ENCODE measurements at regions not wholly inside any gene's neighbourhood (a gene's known extent, or its start where the extent isn't known, plus 50 kb on each side); places are given as distances from the start of the nearest gene placed in this dataset.

GRCh38 chr13:88103824-88104223 lies 432.7 kb downstream of the SLITRK5 start:
- no peak for DNase-seq

DNA sequence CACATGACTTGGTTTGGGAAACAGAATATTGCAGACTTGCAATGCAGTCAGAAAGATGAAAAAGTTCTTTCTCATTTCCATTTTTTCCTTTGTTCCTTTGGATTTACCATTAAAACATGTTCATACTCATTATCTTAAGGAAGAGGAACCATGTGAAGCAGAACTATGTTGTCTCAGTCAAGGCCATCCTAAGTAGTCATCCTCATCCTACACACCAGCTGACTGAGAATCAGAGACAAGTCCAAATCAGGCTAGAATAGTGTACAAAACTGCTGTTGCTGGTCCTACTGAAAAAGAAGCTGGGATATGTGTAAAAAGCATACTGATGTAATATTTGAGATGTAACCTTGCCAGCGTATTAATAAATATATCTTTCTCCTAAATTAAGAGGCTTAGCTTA lies 433.4 kb downstream of the SLITRK5 start:
- DNase-seq, result no peak

GRCh38 chr13:88107570-88107969 lies 436.4 kb downstream of the SLITRK5 start:
- no peak for DNase-seq

DNA sequence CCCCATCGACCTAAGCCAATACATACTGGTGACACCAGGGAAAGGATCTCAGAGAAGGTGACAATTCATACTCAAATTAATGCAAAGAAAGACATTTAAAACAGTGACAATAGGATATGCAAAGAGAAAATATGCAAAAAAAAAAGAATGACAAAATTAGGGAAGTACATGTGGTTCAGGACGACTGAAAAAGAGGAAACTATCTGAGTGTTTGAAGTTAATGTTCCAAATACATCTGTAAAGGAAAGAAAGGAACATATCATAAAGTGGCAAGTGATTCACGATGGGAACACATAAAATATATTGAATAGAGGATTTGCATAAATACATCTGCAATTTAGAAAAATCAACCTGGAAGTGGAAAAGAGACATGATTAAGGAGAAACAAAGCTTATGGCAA lies 441.4 kb downstream of the SLITRK5 start:
- DNase-seq, result no peak

- DNase-seq, result no peak
Measured at GRCh38 chr13:88115976-88116375, 444.8 kb downstream of the SLITRK5 start.

DNA sequence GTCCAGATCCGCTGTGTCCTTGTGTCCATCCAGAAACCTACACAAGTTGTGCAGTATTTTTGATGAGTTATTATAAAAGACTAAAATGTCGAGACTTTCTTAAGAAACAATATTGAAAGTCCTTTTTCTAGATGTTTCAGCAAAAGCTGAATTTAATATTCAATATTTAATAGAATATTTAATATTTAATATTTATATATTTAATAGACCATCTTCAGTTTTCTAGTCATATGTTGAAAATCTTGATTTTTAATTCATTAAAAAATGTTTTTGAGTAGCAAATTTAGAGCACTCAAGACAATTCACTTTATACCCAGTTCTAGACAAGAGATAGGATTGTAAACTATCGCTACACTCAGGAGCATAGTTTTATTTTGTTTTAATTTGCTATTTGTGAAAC lies 447.8 kb downstream of the SLITRK5 start:
- DNase-seq, result no peak

- DNase-seq, result no peak
Measured at GRCh38 chr13:88124142-88124541, 453.0 kb downstream of the SLITRK5 start.

GRCh38 chr13:88125055-88125454 lies 453.9 kb downstream of the SLITRK5 start:
- DNase-seq, result no peak

GRCh38 chr13:88136098-88136790 lies 465.1 kb downstream of the SLITRK5 start:
- DNase-seq, result no peak

DNA sequence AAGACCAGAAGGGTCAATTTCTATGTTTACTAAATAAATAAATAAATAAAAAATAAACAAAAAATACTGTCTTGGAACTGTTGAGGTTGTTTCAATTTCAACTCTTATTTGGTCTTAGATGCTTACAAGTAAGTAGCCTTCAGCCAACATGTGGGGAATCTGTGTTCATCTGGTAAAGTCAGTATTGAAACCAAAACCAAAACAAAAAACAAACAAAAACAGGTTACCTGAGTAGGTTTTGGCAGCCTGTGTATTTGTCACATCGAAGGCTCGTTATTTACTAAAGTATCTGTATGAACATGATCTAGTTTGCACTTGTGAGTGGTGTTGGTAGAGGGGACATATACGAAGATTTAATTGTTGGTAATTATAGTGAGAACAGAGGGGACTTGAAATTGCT lies 471.5 kb downstream of the SLITRK5 start:
- no peak for DNase-seq

GRCh38 chr13:88144580-88144979 lies 473.4 kb downstream of the SLITRK5 start:
- DNase-seq, result no peak

GRCh38 chr13:88153353-88153752 lies 482.2 kb downstream of the SLITRK5 start:
- no peak for DNase-seq

DNA sequence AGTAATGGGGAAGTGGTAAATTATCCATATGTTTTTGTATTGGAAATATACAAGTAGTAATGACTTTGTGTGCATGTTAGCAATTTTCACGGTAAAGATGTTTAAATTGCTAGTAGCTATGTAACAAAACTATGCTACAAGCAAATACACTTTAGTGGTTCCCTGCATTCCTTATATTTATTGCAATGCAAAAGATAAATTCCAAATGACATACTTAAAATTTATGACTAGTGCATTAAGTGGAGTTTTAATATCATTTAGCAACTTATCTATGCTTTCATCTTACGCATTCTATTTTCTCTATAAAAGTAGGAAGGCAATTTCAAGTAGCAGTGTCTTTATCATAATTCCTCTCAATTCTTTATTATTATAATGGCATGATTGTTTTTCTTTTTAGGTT lies 482.8 kb downstream of the SLITRK5 start:
- no peak for DNase-seq

DNA sequence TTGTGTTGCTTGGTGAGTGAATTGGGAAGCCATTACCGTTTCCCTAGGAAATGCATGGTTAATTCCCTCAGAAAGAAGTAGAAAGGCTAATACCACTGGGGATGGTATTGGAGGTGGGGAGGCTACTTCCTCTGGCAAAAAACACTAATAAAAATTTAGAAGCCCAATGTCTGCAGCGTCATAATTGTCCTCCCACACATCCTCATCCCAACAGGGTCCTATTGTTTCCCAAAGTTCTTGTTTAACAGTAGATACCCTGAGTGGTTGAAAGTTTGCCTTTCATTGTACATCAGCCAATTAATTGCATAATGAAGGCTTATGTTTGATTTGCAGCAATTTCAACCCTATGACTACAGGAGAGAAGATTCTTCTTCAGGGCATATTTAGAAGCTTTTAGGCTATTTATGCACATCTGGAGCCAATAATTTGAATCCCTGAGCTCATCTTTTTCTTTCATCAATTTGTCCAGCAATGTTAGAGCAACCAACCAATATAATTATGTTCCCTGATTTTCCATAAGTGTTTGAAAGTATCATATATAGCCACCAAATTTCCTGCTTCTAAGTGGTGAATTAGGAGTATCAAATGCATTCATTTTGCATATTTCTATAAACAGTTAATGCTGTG lies 491.0 kb downstream of the SLITRK5 start:
- DNase-seq, result no peak

- no peak for DNase-seq
Measured at GRCh38 chr13:88176231-88176630, 505.1 kb downstream of the SLITRK5 start.

DNA sequence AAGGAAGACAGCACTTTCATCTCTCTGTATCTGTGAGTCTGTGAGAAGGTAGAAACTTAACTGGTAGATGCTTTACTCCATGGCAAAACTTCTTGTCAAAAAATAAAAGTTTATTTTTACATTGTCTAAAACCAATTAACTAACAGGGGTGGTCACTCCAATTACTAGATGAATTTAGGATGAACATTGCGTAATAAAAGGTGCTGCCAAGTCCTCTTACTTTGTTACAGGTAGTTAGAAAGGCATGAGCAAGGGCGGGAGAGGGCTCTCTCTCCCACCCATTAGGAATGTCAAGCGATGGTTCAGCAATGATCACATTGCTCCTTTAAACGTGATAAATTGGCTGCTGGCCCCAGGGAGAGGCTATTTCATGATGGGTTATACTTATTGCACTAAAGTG lies 512.3 kb downstream of the SLITRK5 start:
- no peak for DNase-seq

- DNase-seq, result no peak
Measured at GRCh38 chr13:88188986-88189385, 517.8 kb downstream of the SLITRK5 start.

DNA sequence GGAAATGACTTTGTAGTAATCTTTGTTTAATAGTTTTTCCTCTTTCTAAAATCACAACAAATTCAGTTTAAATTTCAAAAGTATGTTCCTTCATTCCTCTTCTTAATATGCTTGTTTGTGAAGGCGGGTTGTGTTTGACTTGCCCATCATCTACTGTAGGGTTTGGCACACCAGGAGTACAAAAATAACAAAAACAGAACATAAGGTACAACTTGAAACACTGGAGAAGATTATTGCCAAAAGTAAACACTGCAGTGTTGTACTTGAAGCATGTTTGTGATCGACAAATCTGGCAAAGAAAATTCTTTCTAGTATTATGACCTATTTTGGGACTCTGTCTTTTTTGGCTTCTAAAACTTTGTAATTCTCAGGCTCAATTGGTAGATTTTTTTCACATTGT lies 518.6 kb downstream of the SLITRK5 start:
- DNase-seq, result no peak

- no peak for DNase-seq
Measured at GRCh38 chr13:88196106-88196505, 524.9 kb downstream of the SLITRK5 start.

- no peak for DNase-seq
Measured at GRCh38 chr13:88217372-88217771, 546.2 kb downstream of the SLITRK5 start.

- no peak for DNase-seq
Measured at GRCh38 chr13:88217883-88218282, 546.7 kb downstream of the SLITRK5 start.

DNA sequence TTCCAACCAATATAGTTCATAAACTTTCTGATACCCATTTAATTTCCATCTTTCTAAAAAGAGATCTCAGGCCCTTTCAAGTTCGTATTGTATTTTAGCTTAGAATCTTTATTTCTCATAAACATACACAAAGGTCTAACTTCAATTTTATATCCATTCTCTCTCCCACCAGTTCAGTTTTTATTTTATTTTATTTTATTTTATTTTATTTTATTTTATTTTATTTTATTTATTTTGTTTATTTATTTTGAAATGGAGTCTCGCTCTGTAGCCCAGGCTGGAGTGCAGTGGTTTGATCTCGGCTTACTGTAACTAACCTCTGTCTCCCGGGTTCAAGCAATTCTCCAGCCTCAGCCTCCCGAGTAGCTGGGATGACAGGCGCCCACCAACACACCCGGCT lies 552.8 kb downstream of the SLITRK5 start:
- DNase-seq, result no peak

GRCh38 chr13:88235441-88235840 lies 564.3 kb downstream of the SLITRK5 start:
- no peak for DNase-seq

GRCh38 chr13:88246239-88246638 lies 575.1 kb downstream of the SLITRK5 start:
- DNase-seq, result no peak

DNA sequence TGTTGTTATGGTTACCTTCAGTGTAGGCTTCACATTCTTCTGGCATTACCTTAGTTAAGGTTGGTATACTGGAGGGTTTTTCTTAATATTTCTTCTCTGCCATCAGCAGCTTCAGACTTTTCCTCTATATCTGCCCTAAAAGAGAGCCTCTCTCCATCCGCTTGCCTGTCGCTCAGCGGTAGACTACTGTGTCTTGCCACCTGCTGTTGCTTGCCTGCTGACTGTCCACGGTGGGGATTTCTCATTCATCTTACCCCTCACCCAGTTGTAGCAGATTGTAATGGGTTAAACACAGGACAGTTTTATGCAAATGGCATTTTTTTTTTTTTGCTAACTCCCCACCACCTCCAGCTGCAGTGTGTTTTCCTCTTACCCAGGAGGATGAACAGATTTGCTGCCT lies 577.2 kb downstream of the SLITRK5 start:
- no peak for DNase-seq

Measured in activated T-cell treated with anti-CD3 and anti-CD28 coated beads, Interleukin-2, amount 50 U/mL, for 48 hours (primary cell).